ENCODE measurements at regions not wholly inside any gene's neighbourhood (a gene's known extent, or its start where the extent isn't known, plus 50 kb on each side); places are given as distances from the start of the nearest gene placed in this dataset.

DNA sequence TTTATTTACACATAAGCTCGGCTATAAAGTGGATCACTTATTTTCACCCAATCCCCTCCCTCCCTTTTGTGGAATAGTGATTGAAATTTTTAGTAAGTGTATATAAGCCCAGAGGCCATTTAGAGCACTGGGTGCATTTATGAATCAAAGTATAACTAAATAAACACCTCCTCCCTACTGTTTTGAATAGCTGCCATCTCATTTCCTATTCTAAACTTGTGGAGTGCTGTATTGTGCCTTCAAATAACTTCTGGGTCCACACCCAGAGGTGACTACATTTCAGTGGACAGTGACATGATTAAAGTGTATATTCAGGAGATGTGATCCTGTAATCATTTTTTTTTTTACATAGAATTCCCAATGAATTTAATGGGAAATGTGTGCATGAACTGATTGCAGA is 104.9 kb downstream of the TEX13C start:
- Histone ChIP-seq H4K20me1 (ENCODE audit: control insufficient read depth, insufficient read depth, low read depth, low read length) (no peaks in the 10 kb centered on the region), H3K9me3 (ENCODE audit: control insufficient read depth, insufficient read depth, low read length) (no peaks in the 10 kb centered on the region), H3K4me1 (ENCODE audit: control insufficient read depth, low read length) (no peaks in the 10 kb centered on the region), H3K4me2 (ENCODE audit: low read length) (no peak overlapping the region), H3K79me2 (ENCODE audit: control insufficient read depth, low read length) (no peaks in the 10 kb centered on the region), H3F3A (ENCODE audit: control insufficient read depth, insufficient read depth) (no peaks in the 10 kb centered on the region), H3K4me3 (ENCODE audit: low read length) (no peak overlapping the region), H3K36me3 (ENCODE audit: control insufficient read depth, low read length) (no peaks in the 10 kb centered on the region), H3K9me2 (replicated peaks; ENCODE audit: control insufficient read depth, low read length) (no peaks in the 10 kb centered on the region), H3K27ac (ENCODE audit: low read depth, low read length) (no peak overlapping the region), H3K27me3 (ENCODE audit: control insufficient read depth, low read length) (no peaks in the 10 kb centered on the region)
- no peak for TF ChIP-seq EZH2phosphoT487 (IDR thresholded peaks at IDR 0.05; ENCODE audit: borderline replicate concordance, low read length)
- TF ChIP-seq, protein P1, sequence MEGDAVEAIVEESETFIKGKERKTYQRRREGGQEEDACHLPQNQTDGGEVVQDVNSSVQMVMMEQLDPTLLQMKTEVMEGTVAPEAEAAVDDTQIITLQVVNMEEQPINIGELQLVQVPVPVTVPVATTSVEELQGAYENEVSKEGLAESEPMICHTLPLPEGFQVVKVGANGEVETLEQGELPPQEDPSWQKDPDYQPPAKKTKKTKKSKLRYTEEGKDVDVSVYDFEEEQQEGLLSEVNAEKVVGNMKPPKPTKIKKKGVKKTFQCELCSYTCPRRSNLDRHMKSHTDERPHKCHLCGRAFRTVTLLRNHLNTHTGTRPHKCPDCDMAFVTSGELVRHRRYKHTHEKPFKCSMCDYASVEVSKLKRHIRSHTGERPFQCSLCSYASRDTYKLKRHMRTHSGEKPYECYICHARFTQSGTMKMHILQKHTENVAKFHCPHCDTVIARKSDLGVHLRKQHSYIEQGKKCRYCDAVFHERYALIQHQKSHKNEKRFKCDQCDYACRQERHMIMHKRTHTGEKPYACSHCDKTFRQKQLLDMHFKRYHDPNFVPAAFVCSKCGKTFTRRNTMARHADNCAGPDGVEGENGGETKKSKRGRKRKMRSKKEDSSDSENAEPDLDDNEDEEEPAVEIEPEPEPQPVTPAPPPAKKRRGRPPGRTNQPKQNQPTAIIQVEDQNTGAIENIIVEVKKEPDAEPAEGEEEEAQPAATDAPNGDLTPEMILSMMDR (IDR thresholded peaks at IDR 0.05; ENCODE audit: low read depth, low read length, poor library complexity, severe bottlenecking), result no peak

DNA sequence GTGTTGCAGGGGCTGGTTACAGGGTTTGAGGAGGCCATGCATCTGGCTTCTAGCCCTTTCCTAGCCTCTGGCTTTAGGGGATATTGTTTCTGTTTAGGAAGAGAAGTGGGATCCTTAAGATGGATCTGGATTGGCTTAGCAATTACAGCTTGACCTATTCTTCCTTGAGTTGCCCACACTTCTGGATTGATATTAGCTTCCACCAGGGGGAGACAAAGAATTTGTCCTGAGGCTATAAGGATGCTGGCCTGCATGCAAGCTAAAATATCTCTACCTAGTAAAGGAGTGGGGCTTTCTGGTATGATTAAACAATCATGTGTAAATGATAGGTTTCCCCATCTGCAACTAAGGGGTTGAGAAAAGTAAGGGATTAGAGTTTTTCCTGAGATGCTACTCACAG is 117.2 kb downstream of the TEX13C start:
- TF ChIP-seq, protein P1 (IDR thresholded peaks at IDR 0.05; ENCODE audit: low read depth, low read length, poor library complexity, severe bottlenecking), result peak; percentile 45
- no peak for TF ChIP-seq EZH2phosphoT487 (IDR thresholded peaks at IDR 0.05; ENCODE audit: borderline replicate concordance, low read length)
- Histone ChIP-seq H3F3A (ENCODE audit: control insufficient read depth, insufficient read depth) (no peaks in the 10 kb centered on the region), H3K4me1 (ENCODE audit: control insufficient read depth, low read length) (no peaks in the 10 kb centered on the region), H3K4me2 (ENCODE audit: low read length) (no peak overlapping the region), H3K4me3 (ENCODE audit: low read length) (no peak overlapping the region), H3K27me3 (ENCODE audit: control insufficient read depth, low read length) (no peaks in the 10 kb centered on the region), H3K27ac (ENCODE audit: low read depth, low read length) (no peak overlapping the region), H3K9me2 (replicated peaks; ENCODE audit: control insufficient read depth, low read length) (no peaks in the 10 kb centered on the region), H4K20me1 (ENCODE audit: control insufficient read depth, insufficient read depth, low read depth, low read length) (no peaks in the 10 kb centered on the region), H3K9me3 (ENCODE audit: control insufficient read depth, insufficient read depth, low read length) (no peaks in the 10 kb centered on the region), H3K79me2 (ENCODE audit: control insufficient read depth, low read length) (no peaks in the 10 kb centered on the region), H3K36me3 (ENCODE audit: control insufficient read depth, low read length) (no peaks in the 10 kb centered on the region)

DNA sequence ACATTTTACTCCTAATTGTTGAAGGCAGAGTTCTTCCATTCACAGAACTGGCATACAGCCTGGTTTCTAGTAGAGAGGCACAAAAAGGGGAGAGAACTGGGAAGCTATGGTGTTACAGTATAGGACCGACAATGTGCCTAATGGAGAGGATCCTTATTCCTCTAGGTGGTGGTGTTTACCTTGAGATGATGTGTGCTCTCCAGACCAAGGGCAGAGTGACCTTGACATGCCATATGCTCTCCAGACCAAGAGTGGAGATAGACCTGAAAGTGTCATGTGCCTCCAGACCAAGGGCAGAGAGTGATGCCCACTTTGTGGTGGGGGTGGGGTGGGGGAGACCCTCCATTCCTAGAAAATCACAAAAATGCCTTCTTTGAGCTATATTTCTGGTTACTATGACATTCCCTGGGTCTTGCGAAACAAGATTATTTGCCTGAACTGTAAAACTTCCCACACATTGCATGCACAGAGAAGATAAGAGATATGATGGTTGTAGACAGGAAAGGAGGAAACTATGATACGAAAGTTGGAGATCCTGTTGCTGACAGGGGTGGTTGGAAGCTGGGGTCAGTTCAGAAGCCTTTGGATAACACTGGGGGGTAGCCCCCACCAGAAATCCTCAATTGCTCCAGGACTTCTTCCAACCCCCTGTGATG is 119.7 kb downstream of the TEX13C start:
- H3K4me1 ChIP-seq (ENCODE audit: control insufficient read depth, low read length), result no peaks in the 10 kb centered on the region
- no peaks in the 10 kb centered on the region for H3K9me3 ChIP-seq (ENCODE audit: control insufficient read depth, insufficient read depth, low read length)
- no peaks in the 10 kb centered on the region for H3K36me3 ChIP-seq (ENCODE audit: control insufficient read depth, low read length)
- H3K4me3 ChIP-seq (ENCODE audit: low read length), result no peak overlapping the region
- no peak for TF ChIP-seq EZH2phosphoT487 (IDR thresholded peaks at IDR 0.05; ENCODE audit: borderline replicate concordance, low read length)
- TF ChIP-seq, protein P1 (IDR thresholded peaks at IDR 0.05; ENCODE audit: low read depth, low read length, poor library complexity, severe bottlenecking), result no peak
- H3K79me2 ChIP-seq (ENCODE audit: control insufficient read depth, low read length), result no peaks in the 10 kb centered on the region
- H3K9me2 ChIP-seq (replicated peaks; ENCODE audit: control insufficient read depth, low read length), result no peaks in the 10 kb centered on the region
- H3K27me3 ChIP-seq (ENCODE audit: control insufficient read depth, low read length), result no peaks in the 10 kb centered on the region
- no peak overlapping the region for H3K4me2 ChIP-seq (ENCODE audit: low read length)
- H3F3A ChIP-seq (ENCODE audit: control insufficient read depth, insufficient read depth), result no peaks in the 10 kb centered on the region
- no peak overlapping the region for H3K27ac ChIP-seq (ENCODE audit: low read depth, low read length)
- H4K20me1 ChIP-seq (ENCODE audit: control insufficient read depth, insufficient read depth, low read depth, low read length), result no peaks in the 10 kb centered on the region
